ENCODE measurements at regions not wholly inside any gene's neighbourhood (a gene's known extent, or its start where the extent isn't known, plus 50 kb on each side); places are given as distances from the start of the nearest gene placed in this dataset.

DNA sequence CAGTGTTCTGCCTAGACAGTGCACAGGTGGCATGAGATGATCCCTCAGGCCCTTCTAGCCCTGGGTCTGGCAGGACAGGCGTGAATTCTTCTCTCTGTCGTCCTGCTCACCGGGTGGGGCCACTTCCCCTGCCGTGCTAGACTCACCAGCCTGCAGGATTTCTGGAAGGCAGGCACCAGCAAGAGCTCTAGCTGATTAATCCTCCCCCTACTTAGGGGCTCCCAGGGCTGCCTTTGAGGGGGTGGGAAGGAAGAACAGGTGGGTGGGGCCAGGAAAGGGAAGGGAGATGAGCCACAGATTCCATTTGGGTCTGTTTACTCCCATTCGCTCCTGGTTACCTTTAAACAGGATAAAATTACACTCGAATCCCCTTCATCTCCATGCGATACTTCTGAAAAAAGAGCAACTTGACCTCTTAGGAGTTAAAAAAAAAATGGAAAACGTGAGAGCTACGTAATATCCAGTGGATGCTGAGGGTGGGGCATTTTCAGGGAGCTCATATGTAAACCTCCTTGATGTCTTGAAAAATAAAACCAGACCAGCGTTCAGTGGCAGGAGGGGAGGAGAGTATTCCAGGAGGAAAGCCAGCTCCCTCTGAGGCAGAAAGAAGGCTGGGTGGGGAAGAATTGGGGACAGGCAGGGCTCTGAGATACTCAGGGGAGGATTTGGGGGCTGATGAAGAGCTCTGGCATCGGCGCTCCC is 665.5 kb downstream of the PTPRU start:
- DNase-seq: no peak

DNA sequence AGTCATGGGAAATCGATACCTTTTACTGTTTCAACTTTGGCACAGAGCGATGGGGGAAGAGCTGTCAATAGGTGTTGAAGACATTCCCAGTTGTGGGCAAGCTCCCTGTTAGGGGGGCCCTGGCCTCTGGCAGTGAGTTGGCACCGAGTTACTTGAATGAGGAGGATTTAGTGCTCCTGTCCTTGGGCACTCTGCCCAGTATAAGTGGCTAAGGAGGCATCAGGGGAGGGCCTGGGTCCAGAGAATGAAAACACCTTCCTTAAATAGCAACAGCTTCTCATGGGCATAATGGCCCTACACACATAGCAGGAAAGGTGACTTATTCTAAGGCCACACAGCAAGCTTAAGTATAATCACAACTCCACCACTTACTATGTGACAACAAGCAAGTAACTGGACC is 664.4 kb downstream of the PTPRU start:
- DNase-seq: no peak

DNA sequence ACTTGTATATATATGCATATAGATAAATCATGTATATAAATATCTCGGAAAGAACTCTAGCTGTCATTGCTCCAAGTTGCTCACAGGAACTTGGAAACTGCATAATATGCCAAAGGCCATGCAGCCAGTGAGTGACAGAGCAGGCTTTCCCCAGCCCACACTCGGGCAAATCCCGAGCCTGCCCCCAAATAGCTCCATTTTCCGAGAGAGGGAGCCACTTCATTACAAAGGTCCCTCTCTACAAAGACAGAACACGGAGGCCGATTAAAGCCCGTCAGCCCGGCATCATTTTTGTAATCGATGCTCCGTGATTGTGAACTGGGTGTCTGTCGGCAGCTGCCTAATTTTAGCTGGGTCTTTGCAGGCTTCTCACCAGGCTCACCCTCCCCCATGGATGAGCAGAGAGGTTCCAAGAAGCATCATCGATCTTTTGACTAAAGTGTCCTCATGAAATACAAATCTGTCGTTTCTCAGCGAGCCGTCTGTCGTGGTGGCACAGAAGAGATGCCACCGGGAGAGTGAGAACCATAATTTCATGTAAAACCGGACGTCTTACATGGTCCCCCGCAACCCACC is 663.9 kb downstream of the PTPRU start:
- DNase-seq: no peak

- DNase-seq: no peak
Observed at GRCh38 chr1:29896791-29897714, 660.7 kb downstream of the PTPRU start.

GRCh38 chr1:29896300-29896699 is 660.0 kb downstream of the PTPRU start:
- no peak for DNase-seq

DNA sequence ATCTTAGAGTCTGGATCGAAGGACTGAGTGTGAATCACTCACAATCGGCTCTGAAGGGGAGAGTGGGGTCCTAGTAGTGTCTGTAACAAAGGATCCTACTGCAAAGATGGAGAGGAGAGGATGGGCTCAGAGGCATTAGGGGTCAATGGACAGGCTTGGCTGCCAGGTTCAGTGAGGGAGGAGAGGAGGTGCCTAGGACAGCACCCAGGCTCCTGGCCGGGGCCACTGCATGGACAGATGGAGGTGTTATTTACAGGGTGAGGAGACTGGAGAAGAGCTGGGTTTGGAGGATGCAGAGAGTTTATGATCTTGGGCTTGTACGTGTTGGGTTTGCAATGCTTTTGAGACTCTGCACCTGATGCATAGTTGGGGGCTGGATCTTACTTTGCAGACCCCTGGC is 658.9 kb downstream of the PTPRU start:
- no peak for DNase-seq

DNA sequence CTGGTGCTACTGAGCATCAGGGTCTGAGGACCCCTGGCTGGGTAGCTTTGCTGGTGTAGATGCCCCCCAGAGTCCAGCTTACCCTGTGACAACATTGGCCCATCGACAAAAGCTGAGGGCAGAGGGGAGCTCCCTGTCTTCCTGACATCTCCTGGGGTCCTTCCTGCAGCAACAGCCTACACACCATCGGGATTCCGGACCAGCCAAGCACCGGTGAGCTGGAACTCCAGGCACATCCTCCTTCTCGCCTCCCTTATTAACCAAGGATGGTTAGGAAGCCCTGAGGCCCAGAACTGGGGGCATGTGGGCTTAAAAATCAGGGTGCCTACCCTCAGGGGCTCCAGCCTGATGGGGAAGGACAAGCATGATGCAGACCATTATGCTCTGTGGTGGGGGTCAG is 658.0 kb downstream of the PTPRU start:
- DNase-seq: no peak

DNA sequence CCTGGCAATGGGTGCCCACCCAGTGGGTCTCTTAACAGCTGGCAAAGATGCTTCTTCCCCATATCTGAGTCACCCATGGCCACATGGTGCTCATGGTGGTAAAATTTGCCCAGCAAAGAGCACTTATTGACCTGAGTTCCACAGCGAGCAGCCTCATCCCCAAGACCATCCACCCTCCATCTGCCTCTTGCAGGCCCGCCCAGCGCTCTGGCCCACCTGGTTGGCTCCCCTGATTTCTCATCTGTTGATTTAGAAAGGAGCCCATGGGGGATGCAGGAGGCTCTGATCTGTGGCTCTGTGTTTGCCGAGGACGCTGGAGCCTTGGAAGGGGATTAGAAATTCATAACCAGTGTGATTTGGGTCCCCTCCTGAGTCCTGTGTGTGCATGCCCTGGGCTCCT is 657.5 kb downstream of the PTPRU start:
- DNase-seq: no peak

DNA sequence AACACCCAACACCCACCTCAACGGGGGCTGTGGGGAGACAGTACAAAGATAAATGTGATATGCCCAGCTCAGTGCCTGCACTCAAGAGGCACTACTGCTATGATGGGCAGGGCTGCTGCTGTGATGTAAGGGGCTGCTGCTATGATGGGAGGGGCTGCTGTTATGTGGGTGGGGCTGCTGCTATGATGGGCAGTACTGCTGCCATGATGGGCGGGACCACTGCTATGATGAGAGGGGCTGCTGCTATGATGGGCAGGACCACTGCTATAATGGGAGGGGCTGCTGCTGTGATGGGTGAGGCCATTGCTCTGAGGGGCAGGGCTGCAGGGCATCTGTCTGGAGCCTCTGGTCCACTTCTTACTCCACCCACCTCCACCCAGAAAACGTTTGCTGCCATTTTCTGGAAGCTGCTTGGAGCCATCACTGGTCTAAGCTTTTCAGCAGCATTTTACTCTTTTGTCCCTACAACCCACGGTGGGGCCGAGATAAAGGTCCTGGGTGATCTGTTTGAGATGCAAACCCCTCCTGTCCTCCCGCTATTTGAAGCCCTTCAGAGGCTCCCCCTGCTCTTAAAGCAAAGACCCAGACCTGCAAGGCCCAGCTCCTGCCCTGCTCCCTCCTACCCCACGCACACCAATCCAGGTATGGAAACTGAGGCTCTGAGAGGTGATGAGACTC is 656.9 kb downstream of the PTPRU start:
- DNase-seq: no peak

DNA sequence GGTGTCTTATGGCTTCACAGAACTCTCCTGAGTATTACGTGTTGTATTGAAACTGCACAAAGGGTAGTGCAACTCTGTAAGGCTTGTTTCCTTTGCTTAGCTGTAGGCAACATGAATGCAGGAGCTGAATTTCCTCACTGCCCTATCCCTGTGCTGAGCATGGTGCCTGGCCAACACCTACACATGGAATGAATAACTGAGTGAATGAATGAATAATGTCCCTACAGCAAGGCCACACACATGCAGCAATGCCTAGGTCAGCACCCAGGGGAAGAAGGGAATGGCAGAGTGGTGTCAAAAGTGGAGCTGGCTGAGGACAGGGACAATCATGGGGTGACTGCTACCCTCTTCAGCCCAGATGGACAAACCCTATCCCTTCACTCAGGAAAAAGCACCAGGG is 655.9 kb downstream of the PTPRU start:
- DNase-seq: no peak

DNA sequence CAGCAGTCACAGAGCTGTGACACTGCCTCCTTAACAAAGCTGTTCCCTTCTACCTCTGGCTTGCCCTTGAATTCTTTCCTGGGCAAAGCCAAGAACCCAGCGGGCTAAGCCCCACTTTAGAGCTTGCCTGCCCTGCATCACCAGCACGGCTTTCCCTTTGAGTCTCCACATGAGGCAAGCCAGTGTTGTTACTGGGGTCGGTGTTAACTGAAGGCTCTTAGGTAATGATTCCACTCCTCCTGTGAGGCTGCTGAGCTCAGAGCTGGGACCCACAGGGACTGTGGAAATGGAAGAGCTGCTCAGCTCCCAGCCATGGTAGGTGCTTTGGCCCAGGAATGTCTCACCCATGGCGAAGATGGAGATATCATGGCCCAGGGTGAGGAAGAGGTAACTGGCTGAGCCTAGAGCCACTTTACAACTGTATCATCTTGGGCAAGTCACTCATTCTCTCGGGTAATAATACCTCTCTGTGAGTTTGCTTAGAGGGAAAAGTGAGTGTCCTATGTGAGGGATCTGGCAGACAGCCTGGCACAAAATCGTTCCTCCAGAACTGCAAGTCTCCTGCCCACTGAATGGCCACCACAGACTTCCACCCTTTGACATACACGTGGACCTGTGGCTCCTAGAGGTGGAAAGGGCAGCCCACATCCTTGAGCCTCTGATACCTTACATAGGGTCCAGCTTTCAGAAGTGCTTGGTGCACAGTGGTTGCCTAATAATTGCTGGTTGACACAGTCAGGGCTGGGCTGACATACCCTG is 654.1 kb downstream of the PTPRU start:
- no peak for DNase-seq

- no peak for DNase-seq
Observed at GRCh38 chr1:29889776-29890175, 653.5 kb downstream of the PTPRU start.

GRCh38 chr1:29884740-29885139 is 648.4 kb downstream of the PTPRU start:
- DNase-seq: no peak

- no peak for DNase-seq
Observed at GRCh38 chr1:29883986-29884385, 647.7 kb downstream of the PTPRU start.

- DNase-seq: no peak
Observed at GRCh38 chr1:29883411-29883832, 647.1 kb downstream of the PTPRU start.

GRCh38 chr1:29880556-29880955 is 644.2 kb downstream of the PTPRU start:
- no peak for DNase-seq

DNA sequence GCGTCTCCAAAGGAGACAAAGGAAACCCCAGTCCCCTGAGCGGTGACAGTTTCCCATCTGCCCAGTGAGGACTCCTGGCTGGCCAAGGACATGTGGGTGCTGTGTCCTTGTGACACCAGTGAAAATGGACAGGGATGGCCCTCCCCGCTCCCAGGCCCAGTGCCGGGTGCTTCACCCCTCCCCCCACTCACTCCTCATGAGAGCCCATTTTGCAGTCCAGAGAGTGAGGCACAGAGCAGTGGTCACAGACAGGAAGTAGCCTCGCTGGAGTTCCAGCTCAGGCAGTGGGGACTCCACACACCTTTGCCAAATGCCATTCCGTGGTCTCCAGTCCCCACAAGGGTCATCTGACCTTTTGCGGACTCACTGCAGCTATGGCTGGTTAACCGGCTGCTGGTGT is 642.9 kb downstream of the PTPRU start:
- no peak for DNase-seq

GRCh38 chr1:29878501-29878900 is 642.2 kb downstream of the PTPRU start:
- no peak for DNase-seq

DNA sequence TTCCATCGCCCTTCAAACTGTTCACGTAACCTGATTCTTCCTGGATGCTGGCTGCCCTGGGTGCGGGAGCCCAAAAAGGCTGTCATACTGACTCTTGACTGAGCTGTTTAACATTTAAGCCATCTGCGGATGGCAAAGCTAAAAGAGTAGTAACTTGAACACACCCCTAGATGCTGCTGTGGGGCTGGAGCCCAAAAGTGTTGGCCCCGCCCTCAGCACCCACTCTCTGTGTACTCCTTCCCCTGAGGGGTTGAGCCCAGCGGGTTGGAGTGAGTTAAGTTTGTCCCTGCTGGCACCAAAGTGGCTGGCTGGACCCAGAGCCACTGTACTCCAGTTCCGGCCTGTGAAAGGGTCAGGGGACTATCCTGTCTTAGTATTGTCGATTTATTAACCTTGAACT is 640.6 kb downstream of the PTPRU start:
- no peak for DNase-seq

GRCh38 chr1:29876441-29876840 is 640.1 kb downstream of the PTPRU start:
- DNase-seq: no peak

DNA sequence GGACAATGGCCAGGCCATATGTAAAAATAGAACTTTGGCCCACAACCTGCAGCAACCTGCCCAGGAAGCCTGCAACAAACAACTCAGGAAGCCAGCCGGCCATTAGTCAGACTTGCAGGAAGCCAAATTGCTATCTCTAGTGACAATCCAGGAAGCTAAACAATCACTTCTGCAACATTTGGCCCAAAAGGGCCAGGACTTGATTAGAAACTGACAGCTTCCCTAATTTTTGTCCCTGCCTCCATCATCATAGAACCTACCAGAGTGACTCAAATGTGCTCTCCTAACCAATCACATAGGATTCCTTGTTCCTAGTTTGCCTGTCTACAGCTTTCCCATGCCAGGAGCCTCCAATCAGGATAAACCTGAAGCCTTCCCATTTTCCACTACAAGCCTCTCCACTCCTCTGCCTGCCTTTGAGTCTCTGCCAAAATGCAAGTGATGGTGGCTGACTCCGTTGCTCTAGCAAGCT is 639.3 kb downstream of the PTPRU start:
- no peak for DNase-seq

- no peak for DNase-seq
Observed at GRCh38 chr1:29870621-29871020, 634.3 kb downstream of the PTPRU start.

Data from bone marrow (tissue), 2 donors.